ENCODE measurements at regions not wholly inside any gene's neighbourhood (a gene's known extent, or its start where the extent isn't known, plus 50 kb on each side); places are given as distances from the start of the nearest gene placed in this dataset.

- H4K20me1 ChIP-seq (ENCODE audit: insufficient read depth, low read length) = no peaks in the 10 kb centered on the region
- no peak overlapping the region for H3K9ac ChIP-seq (ENCODE audit: low read length)
- peaks cover 74% of the 10 kb centered on the region for H3K27me3 ChIP-seq (replicated peaks; ENCODE audit: insufficient read depth, low read length)
- H3K9me2 ChIP-seq (replicated peaks; ENCODE audit: insufficient read depth, low read length) = no peaks in the 10 kb centered on the region
- no peaks in the 10 kb centered on the region for H3K36me3 ChIP-seq (replicated peaks; ENCODE audit: insufficient read depth, low read length)
- H3K79me2 ChIP-seq (ENCODE audit: low read length) = no peaks in the 10 kb centered on the region
- no peak overlapping the region for H3K4me2 ChIP-seq (ENCODE audit: low read depth, low read length)
- DNase-seq = no peak
- no peak overlapping the region for H3K27ac ChIP-seq (ENCODE audit: low read length)
- no peaks in the 10 kb centered on the region for H3K4me1 ChIP-seq (ENCODE audit: low read length)
- H3K4me3 ChIP-seq (ENCODE audit: low read length) = no peak overlapping the region
- no peak for TF ChIP-seq CTCF (IDR thresholded peaks at IDR 0.05; ENCODE audit: low read length)
- no peak for TF ChIP-seq EZH2phosphoT487 (IDR thresholded peaks at IDR 0.05; ENCODE audit: low read length)
- TF ChIP-seq EZH2 (optimal IDR thresholded peaks at IDR 0.05; ENCODE audit: low read depth, low read length) = no peak
- no peak overlapping the region for H2AFZ ChIP-seq (ENCODE audit: low read length)
- no peaks in the 10 kb centered on the region for H3F3A ChIP-seq (ENCODE audit: insufficient read depth, low read length)
- no peaks in the 10 kb centered on the region for H3K9me3 ChIP-seq (replicated peaks; ENCODE audit: insufficient read depth, low read length)
Observed at GRCh38 chr17:83019376-83019775, 60.0 kb upstream of the METRNL start.

- no peak overlapping the region for H3K9ac ChIP-seq (ENCODE audit: low read length)
Observed at GRCh38 chr17:83024218-83024971, 55.0 kb upstream of the METRNL start.

GRCh38 chr17:83025636-83026280 lies 53.7 kb upstream of the METRNL start:
- H3K27ac ChIP-seq (ENCODE audit: low read length) = no peak overlapping the region
- peaks cover 69% of the 10 kb centered on the region for H3K27me3 ChIP-seq (replicated peaks; ENCODE audit: insufficient read depth, low read length)
- H3K79me2 ChIP-seq (ENCODE audit: low read length) = no peaks in the 10 kb centered on the region
- no peak for DNase-seq
- TF ChIP-seq EZH2phosphoT487 (IDR thresholded peaks at IDR 0.05; ENCODE audit: low read length) (no peak), CTCF (IDR thresholded peaks at IDR 0.05; ENCODE audit: low read length) (no peak), EZH2 (optimal IDR thresholded peaks at IDR 0.05; ENCODE audit: low read depth, low read length) (no peak)
- no peaks in the 10 kb centered on the region for H3K9me2 ChIP-seq (replicated peaks; ENCODE audit: insufficient read depth, low read length)
- H3K4me3 ChIP-seq (ENCODE audit: low read length) = no peak overlapping the region
- no peak overlapping the region for H2AFZ ChIP-seq (ENCODE audit: low read length)
- H3K4me1 ChIP-seq (ENCODE audit: low read length) = no peaks in the 10 kb centered on the region
- no peaks in the 10 kb centered on the region for H3K9me3 ChIP-seq (replicated peaks; ENCODE audit: insufficient read depth, low read length)
- no peak overlapping the region for H3K9ac ChIP-seq (ENCODE audit: low read length)
- H4K20me1 ChIP-seq (ENCODE audit: insufficient read depth, low read length) = no peaks in the 10 kb centered on the region
- H3F3A ChIP-seq (ENCODE audit: insufficient read depth, low read length) = no peaks in the 10 kb centered on the region
- H3K36me3 ChIP-seq (replicated peaks; ENCODE audit: insufficient read depth, low read length) = no peaks in the 10 kb centered on the region
- no peak overlapping the region for H3K4me2 ChIP-seq (ENCODE audit: low read depth, low read length)

More at GRCh38 chr17:83024218-83024971, 55.0 kb upstream of the METRNL start:
- no peaks in the 10 kb centered on the region for H3K9me3 ChIP-seq (replicated peaks; ENCODE audit: insufficient read depth, low read length)
- no peak overlapping the region for H3K4me3 ChIP-seq (ENCODE audit: low read length)
- H3K4me2 ChIP-seq (ENCODE audit: low read depth, low read length) = no peak overlapping the region
- H3K9me2 ChIP-seq (replicated peaks; ENCODE audit: insufficient read depth, low read length) = no peaks in the 10 kb centered on the region
- DNase-seq = no peak
- no peaks in the 10 kb centered on the region for H3K4me1 ChIP-seq (ENCODE audit: low read length)
- no peaks in the 10 kb centered on the region for H4K20me1 ChIP-seq (ENCODE audit: insufficient read depth, low read length)
- TF ChIP-seq CTCF (IDR thresholded peaks at IDR 0.05; ENCODE audit: low read length) = no peak
- no peak for TF ChIP-seq EZH2 (optimal IDR thresholded peaks at IDR 0.05; ENCODE audit: low read depth, low read length)
- no peak for TF ChIP-seq EZH2phosphoT487 (IDR thresholded peaks at IDR 0.05; ENCODE audit: low read length)
- no peaks in the 10 kb centered on the region for H3F3A ChIP-seq (ENCODE audit: insufficient read depth, low read length)
- no peaks in the 10 kb centered on the region for H3K79me2 ChIP-seq (ENCODE audit: low read length)
- no peak overlapping the region for H3K27ac ChIP-seq (ENCODE audit: low read length)
- peaks cover 68% of the 10 kb centered on the region for H3K27me3 ChIP-seq (replicated peaks; ENCODE audit: insufficient read depth, low read length)
- no peak overlapping the region for H2AFZ ChIP-seq (ENCODE audit: low read length)
- no peaks in the 10 kb centered on the region for H3K36me3 ChIP-seq (replicated peaks; ENCODE audit: insufficient read depth, low read length)

Measured in MM.1S (cell line).